Activated B cell treated with CpG ODN at 0.5 μM for 24 hours (primary cell): ENCODE measurements at regions not wholly inside any gene's neighbourhood (a gene's known extent, or its start where the extent isn't known, plus 50 kb on each side); places are given as distances from the start of the nearest gene placed in this dataset.

ENCODE experiments used
- ATAC-seq: fragments of 200-7000 bp; cut with Tn5 transposase; one replicate; pipeline ENCODE4 v1.10.0; 2021; ENCODE audit warnings: low read depth, mild to moderate bottlenecking, moderate library complexity
- CTCF ChIA-PET: fragments of 350-600 bp; sonication (Branson Sonifier 250); formaldehyde crosslinking; loops from one replicate; lab custom pipeline; 2021; ENCODE audit warnings: antibody characterized with exemption; lab: Charles Lee
- POLR2A ChIA-PET: fragments of 350-600 bp; sonication (Branson Sonifier 250); formaldehyde crosslinking; loops from one replicate; lab custom pipeline; 2021; ENCODE audit warnings: antibody characterized with exemption; lab: Charles Lee
- DNase-seq: peaks from one replicate; pipeline ENCODE4 v3.0.0; 2022
- H3K27ac Mint-ChIP-seq: one replicate; pipeline ENCODE4 v1.8.0; 2020; ENCODE audit warnings: mixed read lengths
- H3K27me3 Mint-ChIP-seq: one replicate; pipeline ENCODE4 v1.8.0; 2021; ENCODE audit warnings: mixed read lengths
- H3K36me3 Mint-ChIP-seq: one replicate; pipeline ENCODE4 v1.8.0; 2021; ENCODE audit warnings: low read depth, mixed read lengths
- H3K4me1 Mint-ChIP-seq: one replicate; pipeline ENCODE4 v1.8.0; 2021; ENCODE audit warnings: mixed read lengths
- H3K4me3 Mint-ChIP-seq: one replicate; pipeline ENCODE4 v1.8.0; 2020; ENCODE audit warnings: mild to moderate bottlenecking, mixed read lengths
- H3K9me3 Mint-ChIP-seq: one replicate; pipeline ENCODE4 v1.8.0; 2020; ENCODE audit warnings: mixed read lengths
- CTCF ChIP-seq: fragments of 200-600 bp; IDR thresholded peaks from one replicate; pipeline ENCODE4 v1.8.0; 2022; ENCODE audit warnings: antibody characterized with exemption, mild to moderate bottlenecking
- intact Hi-C: fragments of 100-400 bp; cut with micrococcal nuclease; formaldehyde crosslinking; loops from one replicate; pipeline ENCODE4 v1.15.1; 2024

- Mint-ChIP-seq H3K9me3 (peaks cover 5% of the 10 kb centered on the region), H3K4me3 (no peak overlapping the region), H3K4me1 (no peaks in the 10 kb centered on the region), H3K27me3 (peaks cover 15% of the 10 kb centered on the region), H3K27ac (no peak overlapping the region), H3K36me3 (no peaks in the 10 kb centered on the region)
- POLR2A ChIA-PET = no interaction called here
- DNase-seq = no peak
- no peak for TF ChIP-seq CTCF
- intact Hi-C loops = no loop called here
- CTCF ChIA-PET = no interaction called here
- ATAC-seq = no peak
Observed at GRCh38 chr17:34730816-34731215, 151.4 kb downstream of the TMEM132E start.

- H3K4me3 Mint-ChIP-seq = no peak overlapping the region
- no peaks in the 10 kb centered on the region for H3K4me1 Mint-ChIP-seq
- ATAC-seq = no peak
- no peaks in the 10 kb centered on the region for H3K36me3 Mint-ChIP-seq
- intact Hi-C loops = no loop called here
- H3K27ac Mint-ChIP-seq = no peak overlapping the region
- ChIA-PET POLR2A (no interaction called here), CTCF (no interaction called here)
- no peak for DNase-seq
- H3K9me3 Mint-ChIP-seq = peaks cover 5% of the 10 kb centered on the region
- no peak for TF ChIP-seq CTCF
- H3K27me3 Mint-ChIP-seq = peaks cover 14% of the 10 kb centered on the region
Observed at GRCh38 chr17:34728771-34729310, 149.5 kb downstream of the TMEM132E start.

- CTCF ChIA-PET = no interaction called here
- intact Hi-C loops = no loop called here
Observed at GRCh38 chr17:34727601-34728000, 148.2 kb downstream of the TMEM132E start.

DNA sequence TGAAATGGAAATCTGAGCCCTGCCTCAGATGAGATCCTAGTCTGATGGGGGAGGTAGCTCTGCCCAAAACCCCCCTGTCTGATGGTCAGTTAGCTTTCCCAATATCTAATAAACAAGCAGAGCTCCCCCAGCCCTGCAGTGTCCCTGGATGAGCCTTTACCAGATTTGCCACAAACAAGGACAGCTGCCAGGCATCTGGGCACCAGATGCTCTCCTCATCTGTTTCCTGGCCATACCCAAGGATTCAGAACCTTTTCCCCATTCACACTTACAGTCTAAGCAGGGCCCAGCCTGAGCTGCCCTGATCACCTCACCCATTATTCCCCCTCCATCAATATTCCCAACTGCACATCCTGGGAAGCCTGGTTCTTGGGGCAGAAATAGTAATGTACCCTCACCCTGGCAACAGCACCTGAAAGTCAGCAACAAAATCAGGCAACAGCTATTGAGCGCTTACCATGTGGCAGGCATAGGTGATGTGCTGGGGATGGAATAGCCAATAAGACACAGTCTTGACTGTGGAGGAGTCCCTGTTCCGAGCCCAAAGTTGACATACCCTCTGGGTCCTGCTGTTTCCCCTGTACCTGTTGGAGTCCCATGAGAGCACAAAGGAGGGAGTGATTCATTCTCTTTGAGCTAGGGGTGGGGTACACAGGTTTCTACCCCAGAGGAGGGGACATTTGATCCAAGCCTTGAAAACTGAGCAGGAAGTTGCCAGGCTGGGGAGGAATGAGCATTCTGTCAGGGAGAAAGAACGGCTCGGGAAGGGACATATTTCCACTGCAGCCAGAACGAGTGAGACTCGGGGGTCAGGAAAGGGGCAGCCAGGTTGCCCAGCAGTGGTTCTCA lies 147.4 kb downstream of the TMEM132E start:
- no peak for DNase-seq
- Mint-ChIP-seq H3K4me3 (no peak overlapping the region), H3K4me1 (no peaks in the 10 kb centered on the region), H3K27me3 (peaks cover 14% of the 10 kb centered on the region), H3K9me3 (peaks cover 3% of the 10 kb centered on the region), H3K36me3 (no peaks in the 10 kb centered on the region), H3K27ac (no peak overlapping the region)
- intact Hi-C loops = no loop called here
- ATAC-seq = no peak
- ChIA-PET POLR2A (no interaction called here), CTCF (no interaction called here)
- TF ChIP-seq CTCF = no peak

More at GRCh38 chr17:34727601-34728000, 148.2 kb downstream of the TMEM132E start:
- H3K4me3 Mint-ChIP-seq = no peak overlapping the region
- H3K36me3 Mint-ChIP-seq = no peaks in the 10 kb centered on the region
- no peak for TF ChIP-seq CTCF
- no peaks in the 10 kb centered on the region for H3K4me1 Mint-ChIP-seq
- DNase-seq (no peak), ATAC-seq (no peak)
- peaks cover 5% of the 10 kb centered on the region for H3K9me3 Mint-ChIP-seq
- H3K27me3 Mint-ChIP-seq = peaks cover 17% of the 10 kb centered on the region
- H3K27ac Mint-ChIP-seq = no peak overlapping the region
- POLR2A ChIA-PET = no interaction called here

DNA sequence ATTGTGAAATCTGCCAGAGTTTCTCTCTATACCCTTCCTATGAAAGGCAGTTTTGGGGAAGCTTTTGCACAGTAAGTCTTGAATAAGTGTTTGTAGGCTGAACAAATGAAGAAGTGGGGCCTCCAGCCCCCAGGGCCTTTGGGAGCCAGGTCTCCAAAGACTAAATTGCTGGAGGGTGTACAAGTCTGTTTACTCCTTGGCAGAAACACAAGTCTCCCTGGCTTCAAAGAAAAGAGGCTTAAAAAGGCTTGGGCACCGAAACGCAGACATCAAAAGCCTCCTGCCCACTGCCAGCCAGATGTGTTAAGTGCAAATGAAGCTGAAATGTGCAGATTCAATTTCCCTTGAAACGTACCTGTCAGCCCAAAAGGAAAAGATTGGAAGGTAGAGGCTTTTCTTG lies 146.3 kb downstream of the TMEM132E start:
- ChIA-PET POLR2A (no interaction called here), CTCF (no interaction called here)
- DNase-seq (no peak), ATAC-seq (no peak)
- H3K4me3 Mint-ChIP-seq = no peak overlapping the region
- no peaks in the 10 kb centered on the region for H3K4me1 Mint-ChIP-seq
- H3K9me3 Mint-ChIP-seq = no peaks in the 10 kb centered on the region
- H3K36me3 Mint-ChIP-seq = no peaks in the 10 kb centered on the region
- H3K27me3 Mint-ChIP-seq = peaks cover 14% of the 10 kb centered on the region
- intact Hi-C loops = no loop called here
- no peak for TF ChIP-seq CTCF
- no peak overlapping the region for H3K27ac Mint-ChIP-seq
